Right atrium auricular region (tissue), 2 donors: ENCODE measurements at regions not wholly inside any gene's neighbourhood (a gene's known extent, or its start where the extent isn't known, plus 50 kb on each side); places are given as distances from the start of the nearest gene placed in this dataset.

Experiments
- DNase-seq: peaks from one replicate; pipeline ENCODE4 v3.0.0-alpha.2; 2019; ENCODE audit warnings: low spot score
- H3K27ac ChIP-seq, 2 donors: fragments of 200-600 bp; sonication (generic); 1 replicate in 1 of 2; 2 replicates in 1 of 2; pipeline ENCODE4 v1.5.1; 2016 to 2019
- H3K27me3 ChIP-seq, 2 donors: fragments of 200-600 bp; sonication (generic); one replicate each; pipeline versions ENCODE4 v1.5.1 to v1.6.0; 2017 to 2019
- H3K36me3 ChIP-seq: fragments of 200-600 bp; sonication (generic); one replicate; pipeline ENCODE4 v1.5.1; 2016
- H3K4me1 ChIP-seq, 2 donors: fragments of 200-600 bp; sonication (generic); one replicate each; pipeline versions ENCODE4 v1.5.1 to v1.6.0; 2017 to 2019
- H3K4me3 ChIP-seq, 2 donors: fragments of 200-600 bp; sonication (generic); 1 replicate in 1 of 2; 2 replicates in 1 of 2; pipeline ENCODE4 v1.5.1; 2017 to 2019; ENCODE audit warnings: mild to moderate bottlenecking in 1 of 2, moderate library complexity in 1 of 2
- H3K9me3 ChIP-seq, 2 donors: fragments of 200-600 bp; sonication (generic); one replicate each; pipeline ENCODE4 v1.5.1; 2019
- TF ChIP-seq, protein P1 (sequence below), 2 donors: fragments of 200-600 bp; sonication (generic); IDR thresholded peaks; one replicate each; pipeline ENCODE4 v1.5.1; 2019; ENCODE audit warnings: antibody characterized with exemption in 2 of 2

DNA sequence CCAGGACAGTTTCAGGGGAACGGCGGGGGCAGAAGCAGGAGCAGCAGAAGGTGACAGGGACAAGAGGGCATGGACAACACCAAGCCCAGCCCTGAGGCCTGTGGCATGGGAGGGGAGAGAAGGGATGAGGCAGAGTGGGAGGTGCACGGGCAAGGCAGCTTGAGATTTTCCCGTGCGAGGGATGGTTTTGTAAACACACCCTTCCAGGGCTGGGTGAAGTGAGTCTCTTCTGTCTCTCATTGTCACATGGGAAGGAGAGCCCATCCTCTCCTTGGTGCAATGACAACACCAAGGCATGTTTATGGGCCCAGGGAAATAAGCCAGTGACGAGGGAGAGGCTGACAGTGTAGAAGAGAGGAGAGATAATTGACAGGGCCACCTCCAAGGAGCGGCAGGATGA is 69.6 kb upstream of the RIOK3 start:
- Histone ChIP-seq H3K27me3 (no peaks in the 10 kb centered on the region), H3K4me1 (peaks cover 0 to 10% of the 10 kb centered on the region in 2 donors), H3K9me3 (no peaks in the 10 kb centered on the region), H3K36me3 (no peaks in the 10 kb centered on the region), H3K4me3 (no peak overlapping the region), H3K27ac (no peak overlapping the region)
- TF ChIP-seq, protein P1, sequence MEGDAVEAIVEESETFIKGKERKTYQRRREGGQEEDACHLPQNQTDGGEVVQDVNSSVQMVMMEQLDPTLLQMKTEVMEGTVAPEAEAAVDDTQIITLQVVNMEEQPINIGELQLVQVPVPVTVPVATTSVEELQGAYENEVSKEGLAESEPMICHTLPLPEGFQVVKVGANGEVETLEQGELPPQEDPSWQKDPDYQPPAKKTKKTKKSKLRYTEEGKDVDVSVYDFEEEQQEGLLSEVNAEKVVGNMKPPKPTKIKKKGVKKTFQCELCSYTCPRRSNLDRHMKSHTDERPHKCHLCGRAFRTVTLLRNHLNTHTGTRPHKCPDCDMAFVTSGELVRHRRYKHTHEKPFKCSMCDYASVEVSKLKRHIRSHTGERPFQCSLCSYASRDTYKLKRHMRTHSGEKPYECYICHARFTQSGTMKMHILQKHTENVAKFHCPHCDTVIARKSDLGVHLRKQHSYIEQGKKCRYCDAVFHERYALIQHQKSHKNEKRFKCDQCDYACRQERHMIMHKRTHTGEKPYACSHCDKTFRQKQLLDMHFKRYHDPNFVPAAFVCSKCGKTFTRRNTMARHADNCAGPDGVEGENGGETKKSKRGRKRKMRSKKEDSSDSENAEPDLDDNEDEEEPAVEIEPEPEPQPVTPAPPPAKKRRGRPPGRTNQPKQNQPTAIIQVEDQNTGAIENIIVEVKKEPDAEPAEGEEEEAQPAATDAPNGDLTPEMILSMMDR (IDR thresholded peaks at IDR 0.05) = no peak
- DNase-seq = no peak

DNA sequence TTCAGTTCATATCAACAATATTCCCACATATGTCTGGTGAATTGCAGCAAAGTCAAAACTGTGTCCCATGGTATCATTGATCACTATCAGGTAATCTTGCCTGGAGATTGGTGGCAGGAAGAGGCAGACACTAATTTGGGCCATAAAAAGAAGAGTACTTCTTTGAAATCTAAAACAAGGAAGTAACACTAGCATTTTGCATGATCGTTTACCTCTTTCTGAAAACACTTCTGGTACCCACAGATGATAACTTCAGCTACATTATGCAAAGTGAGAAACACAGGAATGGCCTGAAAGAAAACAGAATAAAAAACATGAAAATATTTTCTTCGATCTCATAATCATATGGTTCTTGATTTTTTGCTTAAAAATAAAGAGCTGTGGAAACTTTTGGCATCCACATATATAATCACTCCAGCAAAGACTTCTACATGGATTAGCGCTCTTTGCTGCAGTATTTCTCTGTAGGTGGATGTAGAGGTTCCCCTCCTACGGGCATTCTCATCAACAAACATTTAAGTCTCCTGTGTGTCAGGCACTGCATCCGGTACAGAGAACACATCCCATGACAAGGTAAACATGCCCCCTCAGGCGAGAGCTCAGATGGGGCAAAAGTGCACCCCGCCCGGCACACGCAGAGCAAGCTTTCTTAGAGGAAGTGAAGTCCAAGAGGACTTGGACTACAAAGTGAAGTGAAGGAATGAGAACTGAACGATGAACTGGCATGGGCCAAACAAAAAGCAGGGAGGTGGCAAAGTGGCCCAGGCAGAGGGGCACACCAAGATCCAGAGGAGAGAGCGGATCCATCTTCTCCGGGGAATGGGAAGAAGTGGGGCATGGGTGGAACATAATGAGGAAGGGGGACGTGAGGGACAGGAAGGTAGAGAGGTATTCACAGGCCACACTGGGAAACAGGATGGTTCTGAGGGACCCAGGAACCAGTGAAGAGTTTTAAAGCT is 68.0 kb upstream of the RIOK3 start:
- no peak for DNase-seq
- Histone ChIP-seq H3K27ac (no peak overlapping the region), H3K4me3 (no peak overlapping the region), H3K9me3 (no peaks in the 10 kb centered on the region), H3K4me1 (peaks cover 0 to 4% of the 10 kb centered on the region in 2 donors), H3K36me3 (no peaks in the 10 kb centered on the region), H3K27me3 (no peaks in the 10 kb centered on the region)
- TF ChIP-seq, protein P1 (IDR thresholded peaks at IDR 0.05) = no peak

DNA sequence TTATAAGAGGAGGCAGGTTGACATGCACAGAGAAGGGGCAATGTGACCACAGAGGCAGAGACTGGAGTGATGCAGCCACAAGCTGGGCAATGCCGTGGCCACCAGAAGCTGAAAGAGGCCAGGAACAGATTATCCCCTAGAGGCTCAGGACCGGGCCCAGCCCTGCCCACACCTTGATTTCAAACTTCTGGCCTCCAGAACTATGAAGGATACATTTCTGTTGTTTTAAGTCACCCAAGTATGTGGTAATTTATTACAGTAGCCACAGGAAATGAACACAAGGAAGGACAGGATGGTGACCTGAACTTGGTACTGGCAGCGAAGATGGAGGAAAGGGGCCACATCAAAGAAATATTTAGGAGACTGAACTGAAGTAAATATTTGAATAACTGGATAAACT is 66.8 kb upstream of the RIOK3 start:
- H3K27me3 ChIP-seq = no peaks in the 10 kb centered on the region
- TF ChIP-seq, protein P1 (IDR thresholded peaks at IDR 0.05) = no peak
- no peak for DNase-seq
- no peaks in the 10 kb centered on the region for H3K36me3 ChIP-seq
- no peaks in the 10 kb centered on the region for H3K4me1 ChIP-seq
- no peak overlapping the region for H3K4me3 ChIP-seq
- no peak overlapping the region for H3K27ac ChIP-seq
- H3K9me3 ChIP-seq = no peaks in the 10 kb centered on the region

DNA sequence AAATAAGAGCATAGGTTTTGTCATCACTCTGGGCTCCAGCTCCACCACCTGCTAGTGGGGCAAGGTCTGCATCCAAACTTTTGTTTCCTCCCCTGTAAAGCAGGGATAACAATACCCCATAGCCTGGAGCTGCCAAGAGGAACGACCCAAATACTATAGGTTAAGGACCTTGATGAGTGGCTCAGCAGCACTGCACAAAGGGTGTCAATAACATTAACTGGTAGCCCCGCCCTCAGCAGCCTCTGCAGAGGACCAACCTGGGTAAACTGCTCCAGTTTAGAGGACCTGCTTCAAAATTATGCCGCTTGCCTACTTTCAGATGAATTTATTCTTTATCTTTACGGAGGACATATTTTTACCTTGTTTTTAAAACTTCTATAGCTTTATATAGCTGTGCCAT is 65.8 kb upstream of the RIOK3 start:
- DNase-seq = no peak
- TF ChIP-seq, protein P1 (IDR thresholded peaks at IDR 0.05) = no peak
- Histone ChIP-seq H3K4me1 (no peaks in the 10 kb centered on the region), H3K4me3 (no peak overlapping the region), H3K27me3 (no peaks in the 10 kb centered on the region), H3K36me3 (no peaks in the 10 kb centered on the region), H3K27ac (no peak overlapping the region), H3K9me3 (no peaks in the 10 kb centered on the region)

DNA sequence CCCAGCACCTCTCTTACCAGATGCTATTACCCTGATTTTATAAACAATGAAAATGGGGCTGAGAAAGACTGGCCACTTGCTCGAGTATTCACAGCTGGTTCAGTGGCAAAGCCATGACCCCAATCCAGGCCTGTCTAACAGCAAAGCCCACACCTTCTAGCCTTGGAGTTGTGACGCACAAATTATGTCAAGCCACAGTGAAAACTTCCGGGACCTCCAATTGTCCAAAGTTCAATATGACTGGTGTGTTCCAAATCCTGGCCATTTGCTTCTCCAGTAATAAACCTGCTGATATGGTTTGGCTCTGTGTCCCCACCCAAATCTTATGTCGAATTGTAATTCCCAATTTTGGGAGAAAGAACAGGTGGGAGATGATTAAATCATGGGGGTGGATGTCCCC is 64.7 kb upstream of the RIOK3 start:
- Histone ChIP-seq H3K4me3 (no peak overlapping the region), H3K27me3 (no peaks in the 10 kb centered on the region), H3K36me3 (no peaks in the 10 kb centered on the region), H3K4me1 (no peaks in the 10 kb centered on the region), H3K9me3 (no peaks in the 10 kb centered on the region), H3K27ac (no peak overlapping the region)
- no peak for DNase-seq
- TF ChIP-seq, protein P1 (IDR thresholded peaks at IDR 0.05) = no peak
